GM18867 (cell line): ENCODE measurements at regions not wholly inside any gene's neighbourhood (a gene's known extent, or its start where the extent isn't known, plus 50 kb on each side); places are given as distances from the start of the nearest gene placed in this dataset.
A peak's percentile ranks its signal among the peaks of the same experiment; 100 is the strongest.
"Not testable (repeated sequence)": the region's sequence is repeated elsewhere in the genome, so short reads cannot be mapped to it uniquely, and the experiment has no call there.

ENCODE experiments used
- ATAC-seq: cut with Tn5 transposase; IDR thresholded peaks from one replicate; pipeline ENCODE4 v1.9.1; 2021; ENCODE audit warnings: mild to moderate bottlenecking, moderate library complexity; ENCODE audit not compliant: unreplicated experiment

GRCh38 chr1:98296681-98297080 is 364.8 kb upstream of the SNX7 start:
- no peak for ATAC-seq

GRCh38 chr1:98294127-98294526 is 367.4 kb upstream of the SNX7 start:
- ATAC-seq, result no peak

- no peak for ATAC-seq
These were observed 368.5 kb upstream of the SNX7 start for GRCh38 chr1:98292994-98293393.

GRCh38 chr1:98289311-98289710 is 368.5 kb upstream of the DPYD start:
- ATAC-seq, result no peak

- no peak for ATAC-seq
These were observed 367.7 kb upstream of the DPYD start for GRCh38 chr1:98288494-98288893.

- no peak for ATAC-seq
These were observed 366.8 kb upstream of the DPYD start for GRCh38 chr1:98287626-98288025.

- peak; percentile 64 for ATAC-seq
These were observed 365.8 kb upstream of the DPYD start for GRCh38 chr1:98286656-98287055.

GRCh38 chr1:98285286-98285685 is 364.5 kb upstream of the DPYD start:
- ATAC-seq, result not testable (repeated sequence)

GRCh38 chr1:98280049-98280448 is 359.2 kb upstream of the DPYD start:
- no peak for ATAC-seq

- ATAC-seq, result no peak
These were observed 357.2 kb upstream of the DPYD start for GRCh38 chr1:98278055-98278454.

- ATAC-seq, result no peak
These were observed 356.3 kb upstream of the DPYD start for GRCh38 chr1:98277118-98277517.

GRCh38 chr1:98276514-98276913 is 355.7 kb upstream of the DPYD start:
- ATAC-seq, result no peak

- ATAC-seq, result no peak
These were observed 347.5 kb upstream of the DPYD start for GRCh38 chr1:98268316-98268715.

GRCh38 chr1:98267423-98267822 is 346.6 kb upstream of the DPYD start:
- no peak for ATAC-seq

- ATAC-seq, result no peak
These were observed 343.9 kb upstream of the DPYD start for GRCh38 chr1:98264727-98265126.

GRCh38 chr1:98260839-98261238 is 340.0 kb upstream of the DPYD start:
- ATAC-seq, result no peak

- ATAC-seq, result no peak
These were observed 339.6 kb upstream of the DPYD start for GRCh38 chr1:98260412-98260811.

- no peak for ATAC-seq
These were observed 335.9 kb upstream of the DPYD start for GRCh38 chr1:98256700-98257099.

- no peak for ATAC-seq
These were observed 332.3 kb upstream of the DPYD start for GRCh38 chr1:98253145-98253544.

GRCh38 chr1:98251497-98251896 is 330.7 kb upstream of the DPYD start:
- no peak for ATAC-seq

- no peak for ATAC-seq
These were observed 311.8 kb upstream of the DPYD start for GRCh38 chr1:98232678-98233077.

GRCh38 chr1:98222706-98223105 is 301.9 kb upstream of the DPYD start:
- ATAC-seq, result no peak

GRCh38 chr1:98221923-98222322 is 301.1 kb upstream of the DPYD start:
- no peak for ATAC-seq

GRCh38 chr1:98217601-98218000 is 296.8 kb upstream of the DPYD start:
- no peak for ATAC-seq
